ENCODE measurements at regions not wholly inside any gene's neighbourhood (a gene's known extent, or its start where the extent isn't known, plus 50 kb on each side); places are given as distances from the start of the nearest gene placed in this dataset.

GRCh38 chr7:24127930-24128329 lies 156.1 kb upstream of the NPY start:
- no peaks in the 10 kb centered on the region for H3K36me3 Mint-ChIP-seq (ENCODE audit: unreplicated experiment)
- DNase-seq (ENCODE audit: extremely low spot score, unreplicated experiment): no peak
- H3K27ac Mint-ChIP-seq (ENCODE audit: unreplicated experiment): no peak overlapping the region
- peaks cover 11% of the 10 kb centered on the region for H3K27me3 Mint-ChIP-seq (ENCODE audit: unreplicated experiment)
- no peak for TF ChIP-seq CTCF (IDR thresholded peaks at IDR 0.05)
- no peaks in the 10 kb centered on the region for H3K9me3 Mint-ChIP-seq (ENCODE audit: unreplicated experiment)
- H3K4me3 Mint-ChIP-seq (ENCODE audit: unreplicated experiment): no peak overlapping the region
- H3K4me1 Mint-ChIP-seq (ENCODE audit: unreplicated experiment): no peaks in the 10 kb centered on the region

DNA sequence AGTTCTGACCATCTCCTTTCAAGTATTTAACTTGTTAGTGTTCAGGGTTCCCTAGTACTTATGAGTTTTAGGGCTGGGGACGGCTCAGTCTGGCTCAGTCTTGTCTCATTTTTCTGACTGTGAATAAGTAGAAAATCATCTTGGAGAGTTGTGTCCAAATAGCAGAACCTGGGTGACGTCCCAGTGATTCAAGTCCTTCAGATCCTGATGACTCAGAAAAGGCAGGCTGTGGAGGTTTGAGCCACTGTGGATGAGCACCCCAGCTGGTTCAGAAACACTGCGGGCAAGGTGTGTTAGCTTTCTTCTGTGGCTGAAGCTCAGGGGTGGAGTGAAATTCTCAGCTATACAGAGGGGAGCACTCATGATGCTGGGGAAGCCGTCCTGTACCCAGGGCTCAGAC lies 154.4 kb upstream of the NPY start:
- Mint-ChIP-seq H3K36me3 (ENCODE audit: unreplicated experiment) (no peaks in the 10 kb centered on the region), H3K27ac (ENCODE audit: unreplicated experiment) (no peak overlapping the region), H3K9me3 (ENCODE audit: unreplicated experiment) (no peaks in the 10 kb centered on the region), H3K4me1 (ENCODE audit: unreplicated experiment) (no peaks in the 10 kb centered on the region), H3K27me3 (ENCODE audit: unreplicated experiment) (peaks cover 11% of the 10 kb centered on the region), H3K4me3 (ENCODE audit: unreplicated experiment) (no peak overlapping the region)
- TF ChIP-seq CTCF (IDR thresholded peaks at IDR 0.05): no peak
- DNase-seq (ENCODE audit: extremely low spot score, unreplicated experiment): no peak

DNA sequence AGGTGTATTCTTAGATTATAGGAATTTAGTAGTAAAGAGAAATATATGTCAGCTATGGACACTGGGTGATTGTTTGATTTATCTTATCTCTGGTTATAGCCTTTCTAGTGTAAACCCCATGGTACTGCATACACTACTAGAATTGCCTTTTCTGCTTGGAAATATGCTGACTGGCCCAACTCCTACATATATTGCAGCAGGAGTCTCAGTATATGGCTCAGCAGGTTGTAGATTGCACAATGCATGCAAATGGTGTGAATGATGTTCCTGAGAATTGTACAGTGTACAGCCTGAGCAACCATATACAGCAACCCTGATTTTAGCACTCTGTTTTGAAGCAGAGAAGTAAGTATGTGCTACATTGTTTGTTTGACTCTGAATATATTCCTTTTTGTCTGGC lies 153.4 kb upstream of the NPY start:
- H3K4me1 Mint-ChIP-seq (ENCODE audit: unreplicated experiment): no peaks in the 10 kb centered on the region
- TF ChIP-seq CTCF (IDR thresholded peaks at IDR 0.05): no peak
- H3K9me3 Mint-ChIP-seq (ENCODE audit: unreplicated experiment): no peaks in the 10 kb centered on the region

GRCh38 chr7:24133691-24134090 lies 150.3 kb upstream of the NPY start:
- H3K36me3 Mint-ChIP-seq (ENCODE audit: unreplicated experiment): no peaks in the 10 kb centered on the region
- no peak overlapping the region for H3K4me3 Mint-ChIP-seq (ENCODE audit: unreplicated experiment)
- peaks cover 4% of the 10 kb centered on the region for H3K27me3 Mint-ChIP-seq (ENCODE audit: unreplicated experiment)
- no peaks in the 10 kb centered on the region for H3K9me3 Mint-ChIP-seq (ENCODE audit: unreplicated experiment)
- no peaks in the 10 kb centered on the region for H3K4me1 Mint-ChIP-seq (ENCODE audit: unreplicated experiment)
- no peak for TF ChIP-seq CTCF (IDR thresholded peaks at IDR 0.05)
- no peak for DNase-seq (ENCODE audit: extremely low spot score, unreplicated experiment)
- no peak overlapping the region for H3K27ac Mint-ChIP-seq (ENCODE audit: unreplicated experiment)

More for the DNA sequence above, 153.4 kb upstream of the NPY start:
- Mint-ChIP-seq H3K36me3 (ENCODE audit: unreplicated experiment) (no peaks in the 10 kb centered on the region), H3K4me3 (ENCODE audit: unreplicated experiment) (no peak overlapping the region), H3K27me3 (ENCODE audit: unreplicated experiment) (peaks cover 11% of the 10 kb centered on the region), H3K27ac (ENCODE audit: unreplicated experiment) (no peak overlapping the region)
- DNase-seq (ENCODE audit: extremely low spot score, unreplicated experiment): no peak

DNA sequence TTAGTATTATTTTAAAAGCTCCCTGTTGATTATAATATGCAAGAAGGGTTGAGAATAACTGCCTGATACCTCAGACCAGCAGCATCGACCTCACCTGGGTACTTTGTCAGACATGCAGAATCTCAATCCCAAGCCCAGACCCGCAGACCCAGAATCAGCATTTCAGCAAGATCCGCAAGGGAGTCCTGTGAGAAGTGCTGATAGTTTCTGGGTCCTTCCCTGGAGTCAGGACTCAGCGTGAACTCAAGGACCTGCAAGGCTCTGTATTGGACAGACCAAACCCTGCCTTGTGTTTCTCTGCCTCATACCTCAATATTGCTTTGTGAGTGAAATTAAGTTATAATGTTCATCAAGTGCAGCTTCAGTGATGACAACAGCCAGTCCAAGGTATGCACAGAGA lies 149.5 kb upstream of the NPY start:
- H3K27me3 Mint-ChIP-seq (ENCODE audit: unreplicated experiment): peaks cover 4% of the 10 kb centered on the region
- no peak for DNase-seq (ENCODE audit: extremely low spot score, unreplicated experiment)
- H3K36me3 Mint-ChIP-seq (ENCODE audit: unreplicated experiment): no peaks in the 10 kb centered on the region
- no peak overlapping the region for H3K27ac Mint-ChIP-seq (ENCODE audit: unreplicated experiment)
- TF ChIP-seq CTCF (IDR thresholded peaks at IDR 0.05): no peak
- no peaks in the 10 kb centered on the region for H3K4me1 Mint-ChIP-seq (ENCODE audit: unreplicated experiment)
- H3K9me3 Mint-ChIP-seq (ENCODE audit: unreplicated experiment): no peaks in the 10 kb centered on the region
- no peak overlapping the region for H3K4me3 Mint-ChIP-seq (ENCODE audit: unreplicated experiment)

Measured in osteocyte (in vitro differentiated cells).